ENCODE measurements at regions not wholly inside any gene's neighbourhood (a gene's known extent, or its start where the extent isn't known, plus 50 kb on each side); places are given as distances from the start of the nearest gene placed in this dataset.

DNA sequence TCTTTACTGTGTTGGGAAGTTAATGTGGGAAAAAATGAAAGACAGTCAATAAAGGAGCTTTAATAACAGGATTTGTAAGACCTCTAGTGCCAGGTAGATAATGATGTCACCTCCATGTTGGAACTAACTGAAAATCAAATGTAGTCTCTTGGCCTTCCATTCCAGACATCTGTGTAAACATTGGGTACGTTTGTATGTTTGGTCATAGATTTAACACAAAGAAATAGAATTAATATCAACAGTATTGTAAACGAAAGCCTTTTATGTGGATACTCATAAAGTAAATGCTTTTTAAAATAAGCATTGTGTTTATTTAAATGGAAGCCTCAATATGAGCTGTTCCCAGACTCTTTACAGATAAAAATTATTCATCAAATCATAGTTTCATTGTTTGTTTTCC, 605.7 kb downstream of the METTL15 start:
- no peak for DNase-seq (ENCODE audit: low read depth, low spot score)

DNA sequence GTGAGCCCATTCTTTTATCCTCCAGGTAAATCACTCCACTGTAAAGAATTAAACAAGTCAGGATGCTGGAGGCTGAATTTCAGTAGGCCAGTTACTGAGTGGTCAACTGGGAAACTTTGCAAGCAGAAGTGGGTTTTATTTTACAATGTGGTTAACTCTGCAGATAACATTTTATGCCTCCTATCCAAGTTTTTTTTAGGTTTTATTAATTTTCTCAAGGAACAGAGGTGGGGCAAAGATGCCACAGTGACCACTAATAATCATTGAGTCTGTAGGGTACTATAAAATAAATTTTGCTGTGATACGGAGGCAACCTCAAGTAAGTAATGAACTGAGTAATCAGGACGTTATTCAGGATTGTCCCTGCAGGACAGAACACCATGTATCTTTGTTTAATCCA, 599.9 kb downstream of the METTL15 start:
- Histone ChIP-seq H3K9me3 (ENCODE audit: insufficient read depth, low read length) (no peaks in the 10 kb centered on the region), H3K4me1 (ENCODE audit: insufficient read depth, insufficient read length) (no peaks in the 10 kb centered on the region), H3K4me3 (ENCODE audit: insufficient read length, low read depth) (no peak overlapping the region), H3K36me3 (ENCODE audit: insufficient read depth, insufficient read length, low read length) (no peaks in the 10 kb centered on the region), H3K9ac (ENCODE audit: insufficient read length, low read depth) (no peak overlapping the region), H3K27me3 (ENCODE audit: insufficient read depth, insufficient read length) (no peaks in the 10 kb centered on the region)
- TF ChIP-seq ZNF274 (IDR thresholded peaks at IDR 0.05; ENCODE audit: low read depth, low read length) = no peak
- no peak for TF ChIP-seq SUZ12 (IDR thresholded peaks at IDR 0.05; ENCODE audit: extremely low read depth, insufficient read depth, insufficient read length)
- DNase-seq (ENCODE audit: low read depth, low spot score) = no peak

More for the DNA sequence above, 605.7 kb downstream of the METTL15 start:
- TF ChIP-seq ZNF274 (IDR thresholded peaks at IDR 0.05; ENCODE audit: low read depth, low read length) (no peak), YY1 (IDR thresholded peaks at IDR 0.05; ENCODE audit: insufficient read depth, insufficient read length) (no peak), SUZ12 (IDR thresholded peaks at IDR 0.05; ENCODE audit: extremely low read depth, insufficient read depth, insufficient read length) (no peak)
- no peaks in the 10 kb centered on the region for H3K27me3 ChIP-seq (ENCODE audit: insufficient read depth, insufficient read length)
- H3K36me3 ChIP-seq (ENCODE audit: insufficient read depth, insufficient read length, low read length) = no peaks in the 10 kb centered on the region
- H3K9me3 ChIP-seq (ENCODE audit: insufficient read depth, low read length) = no peaks in the 10 kb centered on the region
- no peak overlapping the region for H3K4me3 ChIP-seq (ENCODE audit: insufficient read length, low read depth)
- no peaks in the 10 kb centered on the region for H3K4me1 ChIP-seq (ENCODE audit: insufficient read depth, insufficient read length)
- H3K9ac ChIP-seq (ENCODE audit: insufficient read length, low read depth) = no peak overlapping the region

DNA sequence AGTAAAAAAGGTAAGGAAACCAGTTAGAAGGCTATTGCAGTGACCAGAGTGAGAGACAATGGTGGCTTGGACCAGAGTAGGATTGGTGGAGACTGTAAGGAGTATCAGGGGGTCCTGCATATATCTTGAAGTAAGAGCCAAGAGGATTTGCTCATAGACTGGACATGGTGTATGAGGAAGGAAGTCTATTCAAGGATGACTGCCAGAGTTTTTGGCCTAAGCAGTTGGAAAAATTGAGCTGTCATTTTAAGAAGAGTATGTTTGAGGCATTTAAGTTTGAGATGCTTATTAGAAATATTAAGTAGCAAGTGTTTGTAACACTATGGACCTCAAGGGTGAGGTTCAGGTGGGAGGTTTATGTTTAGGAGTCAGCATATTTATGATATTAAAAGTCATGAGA, 596.6 kb downstream of the METTL15 start:
- H3K9ac ChIP-seq (ENCODE audit: insufficient read length, low read depth) = no peak overlapping the region
- no peaks in the 10 kb centered on the region for H3K9me3 ChIP-seq (ENCODE audit: insufficient read depth, low read length)
- H3K4me1 ChIP-seq (ENCODE audit: insufficient read depth, insufficient read length) = no peaks in the 10 kb centered on the region
- no peak overlapping the region for H3K4me3 ChIP-seq (ENCODE audit: insufficient read length, low read depth)
- H3K36me3 ChIP-seq (ENCODE audit: insufficient read depth, insufficient read length, low read length) = no peaks in the 10 kb centered on the region
- H3K27me3 ChIP-seq (ENCODE audit: insufficient read depth, insufficient read length) = no peaks in the 10 kb centered on the region
- TF ChIP-seq YY1 (IDR thresholded peaks at IDR 0.05; ENCODE audit: insufficient read depth, insufficient read length) (no peak), SUZ12 (IDR thresholded peaks at IDR 0.05; ENCODE audit: extremely low read depth, insufficient read depth, insufficient read length) (no peak), ZNF274 (IDR thresholded peaks at IDR 0.05; ENCODE audit: low read depth, low read length) (no peak)
- no peak for DNase-seq (ENCODE audit: low read depth, low spot score)

DNA sequence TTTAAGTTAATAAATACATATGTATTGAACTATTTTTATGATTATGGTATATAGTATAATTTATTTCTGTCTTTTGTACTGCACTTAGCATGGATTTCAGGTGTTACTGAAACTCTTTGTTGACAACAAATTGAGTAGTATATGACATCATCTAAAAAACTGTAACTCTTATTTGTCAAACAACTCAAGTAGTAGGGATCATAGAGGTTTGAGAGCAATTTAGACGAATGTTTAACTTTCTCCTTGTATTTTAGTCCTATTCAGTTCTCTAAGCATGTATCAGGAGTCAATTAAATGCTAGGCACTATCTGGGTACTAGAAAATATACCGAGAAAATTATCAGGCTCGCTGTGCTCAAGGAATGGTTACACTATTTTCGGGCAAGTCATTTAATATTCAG, 595.2 kb downstream of the METTL15 start:
- no peaks in the 10 kb centered on the region for H3K27me3 ChIP-seq (ENCODE audit: insufficient read depth, insufficient read length)
- no peaks in the 10 kb centered on the region for H3K9me3 ChIP-seq (ENCODE audit: insufficient read depth, low read length)
- no peak overlapping the region for H3K4me3 ChIP-seq (ENCODE audit: insufficient read length, low read depth)
- H3K9ac ChIP-seq (ENCODE audit: insufficient read length, low read depth) = no peak overlapping the region
- no peaks in the 10 kb centered on the region for H3K36me3 ChIP-seq (ENCODE audit: insufficient read depth, insufficient read length, low read length)
- TF ChIP-seq ZNF274 (IDR thresholded peaks at IDR 0.05; ENCODE audit: low read depth, low read length) (no peak), SUZ12 (IDR thresholded peaks at IDR 0.05; ENCODE audit: extremely low read depth, insufficient read depth, insufficient read length) (no peak), YY1 (IDR thresholded peaks at IDR 0.05; ENCODE audit: insufficient read depth, insufficient read length) (no peak)
- no peak for DNase-seq (ENCODE audit: low read depth, low spot score)
- H3K4me1 ChIP-seq (ENCODE audit: insufficient read depth, insufficient read length) = no peaks in the 10 kb centered on the region

DNA sequence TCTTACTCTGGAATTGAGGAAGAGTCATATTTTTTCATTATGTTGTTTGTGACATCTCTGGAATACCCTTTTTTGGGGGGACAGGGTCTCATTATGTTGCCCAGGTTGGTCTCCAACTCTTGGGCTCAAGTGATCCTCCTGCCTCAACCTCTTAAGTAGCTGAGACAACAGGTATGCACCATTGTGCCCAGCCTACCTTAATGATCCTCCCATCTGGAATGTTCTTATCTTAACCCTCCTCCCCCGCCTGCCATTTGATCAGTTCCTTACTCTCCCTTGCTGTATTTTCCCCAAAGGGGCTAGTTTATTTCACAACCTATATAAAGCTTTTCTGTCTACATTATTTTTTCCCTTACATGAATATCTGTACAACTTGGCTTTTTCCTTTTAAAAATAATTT, 594.7 kb downstream of the METTL15 start:
- Histone ChIP-seq H3K9me3 (ENCODE audit: insufficient read depth, low read length) (no peaks in the 10 kb centered on the region), H3K9ac (ENCODE audit: insufficient read length, low read depth) (no peak overlapping the region), H3K27me3 (ENCODE audit: insufficient read depth, insufficient read length) (no peaks in the 10 kb centered on the region), H3K4me3 (ENCODE audit: insufficient read length, low read depth) (no peak overlapping the region), H3K36me3 (ENCODE audit: insufficient read depth, insufficient read length, low read length) (no peaks in the 10 kb centered on the region), H3K4me1 (ENCODE audit: insufficient read depth, insufficient read length) (no peaks in the 10 kb centered on the region)
- TF ChIP-seq YY1 (IDR thresholded peaks at IDR 0.05; ENCODE audit: insufficient read depth, insufficient read length) (no peak), SUZ12 (IDR thresholded peaks at IDR 0.05; ENCODE audit: extremely low read depth, insufficient read depth, insufficient read length) (no peak), ZNF274 (IDR thresholded peaks at IDR 0.05; ENCODE audit: low read depth, low read length) (no peak)
- DNase-seq (ENCODE audit: low read depth, low spot score) = no peak

DNA sequence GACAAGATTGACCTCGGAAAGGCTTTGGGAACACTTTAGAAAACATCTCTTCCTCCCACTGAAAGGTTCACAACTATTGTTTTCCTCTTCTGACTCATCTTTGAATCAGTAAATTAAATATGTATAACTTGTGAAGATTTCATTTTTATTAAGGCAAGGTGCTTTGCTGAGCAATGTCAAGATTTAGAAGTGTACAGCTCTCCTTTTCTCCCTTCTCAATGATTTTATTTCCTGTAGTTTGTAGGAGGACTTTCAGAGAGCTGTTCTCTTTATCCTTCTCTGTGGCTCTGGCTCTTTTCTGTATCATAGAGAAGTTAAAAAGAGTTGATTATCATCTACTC, 594.2 kb downstream of the METTL15 start:
- DNase-seq (ENCODE audit: low read depth, low spot score) = no peak
- H3K36me3 ChIP-seq (ENCODE audit: insufficient read depth, insufficient read length, low read length) = no peaks in the 10 kb centered on the region
- no peak for TF ChIP-seq SUZ12 (IDR thresholded peaks at IDR 0.05; ENCODE audit: extremely low read depth, insufficient read depth, insufficient read length)
- no peak for TF ChIP-seq YY1 (IDR thresholded peaks at IDR 0.05; ENCODE audit: insufficient read depth, insufficient read length)
- no peak for TF ChIP-seq ZNF274 (IDR thresholded peaks at IDR 0.05; ENCODE audit: low read depth, low read length)
- H3K27me3 ChIP-seq (ENCODE audit: insufficient read depth, insufficient read length) = no peaks in the 10 kb centered on the region
- H3K9me3 ChIP-seq (ENCODE audit: insufficient read depth, low read length) = no peaks in the 10 kb centered on the region
- H3K9ac ChIP-seq (ENCODE audit: insufficient read length, low read depth) = no peak overlapping the region
- no peaks in the 10 kb centered on the region for H3K4me1 ChIP-seq (ENCODE audit: insufficient read depth, insufficient read length)
- H3K4me3 ChIP-seq (ENCODE audit: insufficient read length, low read depth) = no peak overlapping the region

DNA sequence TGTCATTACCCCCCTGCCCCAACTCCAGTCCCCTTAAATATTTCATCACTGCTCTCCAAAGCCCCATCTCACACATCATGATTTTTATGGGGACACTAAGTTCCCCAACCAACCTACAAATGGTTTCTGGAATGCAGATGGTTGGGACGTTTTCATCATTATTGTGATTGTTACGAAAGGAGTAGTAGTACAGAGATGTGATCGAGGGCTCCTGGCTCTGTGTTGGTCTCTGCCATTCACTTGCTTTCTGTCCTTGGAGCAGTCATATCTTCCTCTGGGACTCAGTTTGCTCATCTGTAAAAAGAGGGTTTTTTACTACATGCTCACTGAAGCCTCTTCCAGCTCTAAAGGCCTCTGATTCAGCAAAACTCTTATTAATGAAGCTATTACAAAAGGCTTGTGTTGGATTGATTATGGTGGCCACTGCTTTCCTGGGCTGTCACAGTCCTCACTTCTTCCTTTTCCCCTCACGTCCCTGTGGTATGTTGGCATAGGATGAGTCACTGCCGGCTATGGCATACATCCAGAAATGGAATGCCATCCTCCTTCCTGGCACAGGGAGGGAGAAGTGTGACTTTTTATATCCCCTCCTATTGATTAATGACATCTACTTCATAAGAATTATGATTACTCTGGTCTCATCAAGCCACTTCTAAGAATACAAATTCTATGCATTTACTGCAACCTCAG, 593.7 kb downstream of the METTL15 start:
- no peak for DNase-seq (ENCODE audit: low read depth, low spot score)
- H3K4me1 ChIP-seq (ENCODE audit: insufficient read depth, insufficient read length) = no peaks in the 10 kb centered on the region
- H3K9ac ChIP-seq (ENCODE audit: insufficient read length, low read depth) = no peak overlapping the region
- H3K9me3 ChIP-seq (ENCODE audit: insufficient read depth, low read length) = no peaks in the 10 kb centered on the region
- no peaks in the 10 kb centered on the region for H3K27me3 ChIP-seq (ENCODE audit: insufficient read depth, insufficient read length)
- no peaks in the 10 kb centered on the region for H3K36me3 ChIP-seq (ENCODE audit: insufficient read depth, insufficient read length, low read length)
- no peak for TF ChIP-seq SUZ12 (IDR thresholded peaks at IDR 0.05; ENCODE audit: extremely low read depth, insufficient read depth, insufficient read length)
- no peak for TF ChIP-seq ZNF274 (IDR thresholded peaks at IDR 0.05; ENCODE audit: low read depth, low read length)
- no peak for TF ChIP-seq YY1 (IDR thresholded peaks at IDR 0.05; ENCODE audit: insufficient read depth, insufficient read length)
- no peak overlapping the region for H3K4me3 ChIP-seq (ENCODE audit: insufficient read length, low read depth)

All from NT2/D1 (cell line).